ENCODE measurements at regions not wholly inside any gene's neighbourhood (a gene's known extent, or its start where the extent isn't known, plus 50 kb on each side); places are given as distances from the start of the nearest gene placed in this dataset.

GRCh38 chr4:12265554-12265953, 836.9 kb upstream of the HS3ST1 start:
- no peak for DNase-seq

- DNase-seq, result no peak
These were observed 831.8 kb upstream of the HS3ST1 start for GRCh38 chr4:12260453-12260852.

- no peak for DNase-seq
These were observed 816.3 kb upstream of the HS3ST1 start for GRCh38 chr4:12244973-12245372.

- DNase-seq, result no peak
These were observed 813.7 kb upstream of the HS3ST1 start for GRCh38 chr4:12242354-12242753.

GRCh38 chr4:12239897-12240636, 811.4 kb upstream of the HS3ST1 start:
- no peak for DNase-seq

GRCh38 chr4:12231098-12231497, 802.4 kb upstream of the HS3ST1 start:
- no peak for DNase-seq

GRCh38 chr4:12221031-12221430, 792.3 kb upstream of the HS3ST1 start:
- no peak for DNase-seq

GRCh38 chr4:12211636-12212035, 782.9 kb upstream of the HS3ST1 start:
- DNase-seq, result no peak

- no peak for DNase-seq
These were observed 778.7 kb upstream of the HS3ST1 start for GRCh38 chr4:12207396-12207795.

- no peak for DNase-seq
These were observed 777.4 kb upstream of the HS3ST1 start for GRCh38 chr4:12206091-12206490.

GRCh38 chr4:12203945-12204344, 775.3 kb upstream of the HS3ST1 start:
- DNase-seq, result no peak

- DNase-seq, result no peak
These were observed 771.5 kb upstream of the HS3ST1 start for GRCh38 chr4:12200226-12200625.

- DNase-seq, result no peak
These were observed 757.8 kb upstream of the HS3ST1 start for GRCh38 chr4:12186526-12186925.

- no peak for DNase-seq
These were observed 750.2 kb upstream of the HS3ST1 start for GRCh38 chr4:12178614-12179610.

- DNase-seq, result no peak
These were observed 748.7 kb upstream of the HS3ST1 start for GRCh38 chr4:12177416-12177815.

GRCh38 chr4:12173496-12173895, 744.8 kb upstream of the HS3ST1 start:
- DNase-seq, result no peak

GRCh38 chr4:12172198-12172973, 743.7 kb upstream of the HS3ST1 start:
- no peak for DNase-seq

GRCh38 chr4:12170308-12170707, 741.6 kb upstream of the HS3ST1 start:
- no peak for DNase-seq

- DNase-seq, result no peak
These were observed 736.9 kb upstream of the HS3ST1 start for GRCh38 chr4:12165616-12166015.

GRCh38 chr4:12146339-12146738, 717.6 kb upstream of the HS3ST1 start:
- no peak for DNase-seq

- DNase-seq, result no peak
These were observed 717.1 kb upstream of the HS3ST1 start for GRCh38 chr4:12145768-12146167.

GRCh38 chr4:12145106-12145505, 716.4 kb upstream of the HS3ST1 start:
- no peak for DNase-seq

GRCh38 chr4:12144051-12144450, 715.4 kb upstream of the HS3ST1 start:
- DNase-seq, result no peak

All from NCI-H345 (cell line).